Stomach (tissue), 4 donors: ENCODE measurements at regions not wholly inside any gene's neighbourhood (a gene's known extent, or its start where the extent isn't known, plus 50 kb on each side); places are given as distances from the start of the nearest gene placed in this dataset.

Experiments
- EP300 ChIP-seq: sonication (generic); formaldehyde crosslinking; IDR thresholded peaks from one replicate; pipeline ENCODE4 v1.6.1; 2017; ENCODE audit warnings: antibody characterized with exemption
- TF ChIP-seq, protein P1 (sequence below), 7 experiments: fragments of 450-650 bp in 4 of 7; fragments of 200-600 bp in 3 of 7; sonication (generic) in 3 of 7; IDR thresholded peaks; one replicate each; pipeline ENCODE4 v1.5.1; 2016 to 2019; ENCODE audit warnings: antibody characterized with exemption in 7 of 7, control low read depth in 2 of 7, mild to moderate bottlenecking in 1 of 7

DNA sequence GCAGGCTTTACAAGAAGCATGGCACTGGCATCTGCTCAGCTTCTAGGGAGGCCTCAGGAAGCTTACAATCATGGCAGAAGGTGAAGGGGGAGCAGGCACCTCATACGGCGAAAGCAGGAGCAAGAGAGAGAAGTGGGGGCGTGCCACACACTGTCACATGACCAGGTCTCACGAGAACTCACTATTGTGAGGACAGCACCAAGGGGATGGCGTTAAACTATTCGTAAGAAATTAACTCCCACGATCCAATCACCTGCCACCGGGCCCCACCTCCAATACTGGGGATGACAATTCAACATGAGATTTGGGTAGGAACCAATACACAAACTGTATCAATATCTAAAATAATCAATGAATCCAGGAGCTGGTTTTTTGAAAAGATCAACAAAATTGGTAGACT lies 156.0 kb upstream of the DPP10 start:
- TF ChIP-seq, protein P1, sequence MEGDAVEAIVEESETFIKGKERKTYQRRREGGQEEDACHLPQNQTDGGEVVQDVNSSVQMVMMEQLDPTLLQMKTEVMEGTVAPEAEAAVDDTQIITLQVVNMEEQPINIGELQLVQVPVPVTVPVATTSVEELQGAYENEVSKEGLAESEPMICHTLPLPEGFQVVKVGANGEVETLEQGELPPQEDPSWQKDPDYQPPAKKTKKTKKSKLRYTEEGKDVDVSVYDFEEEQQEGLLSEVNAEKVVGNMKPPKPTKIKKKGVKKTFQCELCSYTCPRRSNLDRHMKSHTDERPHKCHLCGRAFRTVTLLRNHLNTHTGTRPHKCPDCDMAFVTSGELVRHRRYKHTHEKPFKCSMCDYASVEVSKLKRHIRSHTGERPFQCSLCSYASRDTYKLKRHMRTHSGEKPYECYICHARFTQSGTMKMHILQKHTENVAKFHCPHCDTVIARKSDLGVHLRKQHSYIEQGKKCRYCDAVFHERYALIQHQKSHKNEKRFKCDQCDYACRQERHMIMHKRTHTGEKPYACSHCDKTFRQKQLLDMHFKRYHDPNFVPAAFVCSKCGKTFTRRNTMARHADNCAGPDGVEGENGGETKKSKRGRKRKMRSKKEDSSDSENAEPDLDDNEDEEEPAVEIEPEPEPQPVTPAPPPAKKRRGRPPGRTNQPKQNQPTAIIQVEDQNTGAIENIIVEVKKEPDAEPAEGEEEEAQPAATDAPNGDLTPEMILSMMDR (IDR thresholded peaks at IDR 0.05) = no peak
- no peak for TF ChIP-seq EP300
